Body of pancreas (tissue), 4 donors: ENCODE measurements at regions not wholly inside any gene's neighbourhood (a gene's known extent, or its start where the extent isn't known, plus 50 kb on each side); places are given as distances from the start of the nearest gene placed in this dataset.

Experiments used
- ATAC-seq: fragments of 150-250 bp; one replicate; pipeline ENCODE4 v1.9.1; 2016
- DNase-seq, 4 donors: peaks; one replicate each; pipeline ENCODE4 v3.0.0-alpha.2; 2019
- H3K27ac ChIP-seq, 4 donors: fragments of 200-600 bp; sonication (generic); 1 replicate in 3 of 4; 2 replicates in 1 of 4; pipeline versions ENCODE4 v1.5.1 to v1.6.1; 2016 to 2019; ENCODE audit warnings: mild to moderate bottlenecking in 1 of 4, mixed read lengths in 1 of 4, moderate library complexity in 1 of 4
- H3K27me3 ChIP-seq, 2 donors: fragments of 200-600 bp; sonication (generic); one replicate each; pipeline ENCODE4 v1.6.0; 2016; ENCODE audit warnings: mild to moderate bottlenecking in 1 of 2
- H3K36me3 ChIP-seq, 2 donors: fragments of 200-600 bp; sonication (generic); replicated peaks in 1 of 2; 2 replicates each; pipeline ENCODE4 v1.5.1; 2016; ENCODE audit warnings: low read depth in 2 of 2; ENCODE audit not compliant: insufficient read depth in 1 of 2
- H3K4me1 ChIP-seq: fragments of 200-600 bp; sonication (generic); one replicate; pipeline ENCODE4 v1.6.0; 2016
- H3K4me3 ChIP-seq, 2 donors: fragments of 200-600 bp; sonication (generic); 1 replicate in 1 of 2; 2 replicates in 1 of 2; pipeline ENCODE4 v1.5.1; 2016 to 2019
- H3K9me3 ChIP-seq, 3 donors: fragments of 200-600 bp; sonication (generic); 1 replicate in 2 of 3; 2 replicates in 1 of 3; pipeline ENCODE4 v1.5.1; 2016
- CTCF ChIP-seq, 7 experiments: fragments of 450-650 bp in 4 of 7; fragments of 200-600 bp in 3 of 7; sonication (generic) in 3 of 7; IDR thresholded peaks; one replicate each; pipeline ENCODE4 v1.5.1; 2016 to 2019; ENCODE audit warnings: antibody characterized with exemption in 7 of 7
- POLR2A ChIP-seq, 3 donors: fragments of 450-650 bp; IDR thresholded peaks; one replicate each; pipeline ENCODE4 v1.6.1; 2016; ENCODE audit warnings: antibody characterized with exemption in 3 of 3, mild to moderate bottlenecking in 2 of 3
- WGBS, 2 donors: methylation state at CpG; one replicate each; pipeline ENCODE4 v1.1.5; 2017; 5-methylcytosine and 5-hydroxymethylcytosine counted together
- intact Hi-C: fragments of 100-400 bp; cut with DNase I; formaldehyde crosslinking; loops from one replicate; pipeline ENCODE4 v1.15.1; 2023

GRCh38 chr2:123528996-123529707 is 495.9 kb upstream of the CNTNAP5 start:
- H3K4me3 ChIP-seq: no peak overlapping the region
- WGBS, 2 donors: 40 to 52% methylated on average over 2 of the region's 2 CpGs
- no peak for ATAC-seq

GRCh38 chr2:123530004-123530403 is 495.1 kb upstream of the CNTNAP5 start:
- ATAC-seq: no peak
- Histone ChIP-seq H3K4me3 (no peak overlapping the region), H3K36me3 (no peaks in the 10 kb centered on the region), H3K27ac (no peak overlapping the region), H3K9me3 (no peaks in the 10 kb centered on the region), H3K4me1 (no peaks in the 10 kb centered on the region), H3K27me3 (no peaks in the 10 kb centered on the region)
- DNase-seq: no peak
- intact Hi-C loops: no loop called here
- WGBS, 2 donors: 71 to 79% methylated on average over 1 of the region's 1 CpG
- TF ChIP-seq CTCF (IDR thresholded peaks at IDR 0.05): no peak

More at GRCh38 chr2:123528996-123529707, 495.9 kb upstream of the CNTNAP5 start:
- H3K36me3 ChIP-seq: no peaks in the 10 kb centered on the region
- no peaks in the 10 kb centered on the region for H3K27me3 ChIP-seq
- no peak for TF ChIP-seq CTCF (IDR thresholded peaks at IDR 0.05)
- no peak for TF ChIP-seq POLR2A (IDR thresholded peaks at IDR 0.05)
- DNase-seq: no peak
- H3K4me1 ChIP-seq: no peaks in the 10 kb centered on the region
- intact Hi-C loops: no loop called here
- no peak overlapping the region for H3K27ac ChIP-seq
- H3K9me3 ChIP-seq: no peaks in the 10 kb centered on the region

- ATAC-seq (no peak), DNase-seq (no peak)
- no peak overlapping the region for H3K27ac ChIP-seq
- no peaks in the 10 kb centered on the region for H3K27me3 ChIP-seq
- H3K9me3 ChIP-seq: no peaks in the 10 kb centered on the region
- 75 to 82% methylated on average over 1 of the region's 1 CpG for WGBS, 2 donors
- intact Hi-C loops: no loop called here
- no peak overlapping the region for H3K4me3 ChIP-seq
- H3K36me3 ChIP-seq: no peaks in the 10 kb centered on the region
- TF ChIP-seq CTCF (IDR thresholded peaks at IDR 0.05) (no peak), POLR2A (IDR thresholded peaks at IDR 0.05) (no peak)
- H3K4me1 ChIP-seq: no peaks in the 10 kb centered on the region
Observed at GRCh38 chr2:123532126-123532525, 493.0 kb upstream of the CNTNAP5 start.

- 47 to 48% methylated on average over 2 of the region's 2 CpGs for WGBS, 2 donors
- intact Hi-C loops: no loop called here
Observed at GRCh38 chr2:123532994-123533393, 492.1 kb upstream of the CNTNAP5 start.

More at GRCh38 chr2:123532994-123533393, 492.1 kb upstream of the CNTNAP5 start:
- H3K9me3 ChIP-seq: no peaks in the 10 kb centered on the region
- H3K4me3 ChIP-seq: no peak overlapping the region
- DNase-seq (no peak), ATAC-seq (no peak)
- no peaks in the 10 kb centered on the region for H3K27me3 ChIP-seq
- H3K36me3 ChIP-seq: no peaks in the 10 kb centered on the region
- no peaks in the 10 kb centered on the region for H3K4me1 ChIP-seq
- H3K27ac ChIP-seq: no peak overlapping the region
- TF ChIP-seq CTCF (IDR thresholded peaks at IDR 0.05) (no peak), POLR2A (IDR thresholded peaks at IDR 0.05) (no peak)
